CD8-positive, alpha-beta memory T cell (primary cell): ENCODE measurements at regions not wholly inside any gene's neighbourhood (a gene's known extent, or its start where the extent isn't known, plus 50 kb on each side); places are given as distances from the start of the nearest gene placed in this dataset.
"Not testable (repeated sequence)": the region's sequence is repeated elsewhere in the genome, so short reads cannot be mapped to it uniquely, and the experiment has no call there.

ENCODE experiments used
- CTCF ChIA-PET: fragments of 350-600 bp; sonication (Branson Sonifier 250); formaldehyde crosslinking; loops from one replicate; lab custom pipeline; 2021; ENCODE audit warnings: antibody characterized with exemption; lab: Charles Lee
- POLR2A ChIA-PET: fragments of 350-600 bp; sonication (Branson Sonifier 250); formaldehyde crosslinking; loops from one replicate; lab custom pipeline; 2021; ENCODE audit warnings: antibody characterized with exemption; lab: Charles Lee
- DNase-seq, 5 donors: peaks; one replicate each; pipeline versions ENCODE4 v3.0.0 to v3.0.0-alpha.2; 2020 to 2022; ENCODE audit warnings: mixed read lengths in 1 of 5
- H3K27ac ChIP-seq: one replicate; pipeline ENCODE4 v1.7.0; 2013; ENCODE audit warnings: low read depth, mild to moderate bottlenecking, low read length, moderate library complexity
- H3K27me3 ChIP-seq: 2 replicates; pipeline ENCODE4 v1.7.0; 2013; ENCODE audit warnings: low read length, mild to moderate bottlenecking; ENCODE audit not compliant: insufficient read depth, poor library complexity, severe bottlenecking
- H3K36me3 ChIP-seq: 2 replicates; pipeline ENCODE4 v1.7.0; 2013; ENCODE audit warnings: mild to moderate bottlenecking, low read length, moderate library complexity; ENCODE audit not compliant: insufficient read depth
- H3K4me1 ChIP-seq: 2 replicates; pipeline ENCODE4 v1.7.0; 2013; ENCODE audit warnings: mild to moderate bottlenecking, low read length, moderate library complexity; ENCODE audit not compliant: insufficient read depth
- H3K4me3 ChIP-seq: 2 replicates; pipeline ENCODE4 v1.7.0; 2013; ENCODE audit warnings: mild to moderate bottlenecking, low read length
- H3K9me3 ChIP-seq: 2 replicates; pipeline ENCODE4 v1.7.0; 2013; ENCODE audit warnings: mild to moderate bottlenecking, low read length
- H3K27ac Mint-ChIP-seq, 8 donors: one replicate each; pipeline ENCODE4 v1.8.0; 2020 to 2021; ENCODE audit warnings: mixed read lengths in 8 of 8, mild to moderate bottlenecking in 6 of 8, inconsistent platforms in 3 of 8, moderate library complexity in 3 of 8
- H3K27me3 Mint-ChIP-seq, 2 donors: one replicate each; pipeline ENCODE4 v1.8.0; 2020 to 2021; ENCODE audit warnings: mixed read lengths in 2 of 2, mild to moderate bottlenecking in 1 of 2, moderate library complexity in 1 of 2
- H3K36me3 Mint-ChIP-seq, 3 donors: one replicate each; pipeline ENCODE4 v1.8.0; 2020 to 2021; ENCODE audit warnings: mixed read lengths in 3 of 3, inconsistent platforms in 1 of 3, mild to moderate bottlenecking in 1 of 3
- H3K4me1 Mint-ChIP-seq, 3 donors: one replicate each; pipeline ENCODE4 v1.8.0; 2020 to 2021; ENCODE audit warnings: mixed read lengths in 3 of 3, inconsistent platforms in 1 of 3, mild to moderate bottlenecking in 1 of 3
- H3K4me3 Mint-ChIP-seq, 7 donors: one replicate each; pipeline ENCODE4 v1.8.0; 2020 to 2021; ENCODE audit warnings: mixed read lengths in 7 of 7, mild to moderate bottlenecking in 6 of 7, moderate library complexity in 4 of 7, inconsistent platforms in 2 of 7
- H3K9me3 Mint-ChIP-seq, 5 donors: one replicate each; pipeline ENCODE4 v1.8.0; 2020 to 2022; ENCODE audit warnings: mixed read lengths in 5 of 5, mild to moderate bottlenecking in 3 of 5, moderate library complexity in 2 of 5, inconsistent platforms in 1 of 5

- Mint-ChIP-seq H3K27ac (no peak overlapping the region), H3K36me3 (no peaks in the 10 kb centered on the region), H3K27me3 (no peaks in the 10 kb centered on the region), H3K4me1 (no peaks in the 10 kb centered on the region), H3K9me3 (peaks cover 0 to 20% (median 5%) of the 10 kb centered on the region in 5 donors), H3K4me3 (no peak overlapping the region)
- ChIA-PET CTCF (no interaction called here), POLR2A (no interaction called here)
- Histone ChIP-seq H3K27ac (no peak overlapping the region), H3K4me1 (no peaks in the 10 kb centered on the region), H3K9me3 (no peaks in the 10 kb centered on the region), H3K4me3 (no peak overlapping the region), H3K36me3 (no peaks in the 10 kb centered on the region), H3K27me3 (no peaks in the 10 kb centered on the region)
- no peak for DNase-seq
These were observed 645.2 kb upstream of the COX7C start for GRCh38 chr5:85972539-85972938.

GRCh38 chr5:85985167-85985566 lies 632.6 kb upstream of the COX7C start:
- Mint-ChIP-seq H3K27me3 (no peaks in the 10 kb centered on the region), H3K4me1 (no peaks in the 10 kb centered on the region), H3K4me3 (no peak overlapping the region), H3K36me3 (no peaks in the 10 kb centered on the region), H3K9me3 (peaks cover 0 to 20% (median 6%) of the 10 kb centered on the region in 5 donors), H3K27ac (no peak overlapping the region)
- Histone ChIP-seq H3K27ac (no peak overlapping the region), H3K36me3 (no peaks in the 10 kb centered on the region), H3K4me3 (no peak overlapping the region), H3K27me3 (no peaks in the 10 kb centered on the region), H3K4me1 (no peaks in the 10 kb centered on the region), H3K9me3 (no peaks in the 10 kb centered on the region)
- DNase-seq = no peak
- ChIA-PET CTCF (no interaction called here), POLR2A (no interaction called here)

- Histone ChIP-seq H3K4me1 (no peaks in the 10 kb centered on the region), H3K27ac (no peak overlapping the region), H3K4me3 (no peak overlapping the region), H3K9me3 (no peaks in the 10 kb centered on the region), H3K27me3 (no peaks in the 10 kb centered on the region), H3K36me3 (no peaks in the 10 kb centered on the region)
- no peak overlapping the region for H3K27ac Mint-ChIP-seq
- no peak overlapping the region for H3K4me3 Mint-ChIP-seq
- no peak for DNase-seq
- no peaks in the 10 kb centered on the region for H3K27me3 Mint-ChIP-seq
- H3K4me1 Mint-ChIP-seq = no peaks in the 10 kb centered on the region
- H3K9me3 Mint-ChIP-seq = peaks cover 0 to 27% (median 10%) of the 10 kb centered on the region in 5 donors
- H3K36me3 Mint-ChIP-seq = no peaks in the 10 kb centered on the region
- ChIA-PET POLR2A (no interaction called here), CTCF (no interaction called here)
These were observed 626.7 kb upstream of the COX7C start for GRCh38 chr5:85990998-85991397.

GRCh38 chr5:85994653-85995052 lies 623.1 kb upstream of the COX7C start:
- H3K9me3 ChIP-seq, H3K4me1 ChIP-seq, H3K4me1 Mint-ChIP-seq, H3K27me3 ChIP-seq, H3K36me3 ChIP-seq, H3K27ac ChIP-seq, CTCF ChIA-PET, H3K27ac Mint-ChIP-seq, H3K4me3 ChIP-seq, POLR2A ChIA-PET, H3K27me3 Mint-ChIP-seq, DNase-seq, H3K36me3 Mint-ChIP-seq, H3K4me3 Mint-ChIP-seq: not testable (repeated sequence)
- H3K9me3 Mint-ChIP-seq = peaks cover 0 to 29% (median 11%) of the 10 kb centered on the region in 5 donors

GRCh38 chr5:85998656-85999055 lies 619.1 kb upstream of the COX7C start:
- no peak for DNase-seq
- ChIA-PET POLR2A (interaction anchor here (0.7 kb wide), 1 partner anchor 267 kb away, joined by 14 read pairs; no protein-coding TSS in a partner anchor), CTCF (no interaction called here)
- H3K27me3 Mint-ChIP-seq = no peaks in the 10 kb centered on the region
- H3K27me3 ChIP-seq = no peaks in the 10 kb centered on the region
- H3K4me1 ChIP-seq = no peaks in the 10 kb centered on the region
- H3K9me3 ChIP-seq = no peaks in the 10 kb centered on the region
- no peak overlapping the region for H3K27ac ChIP-seq
- H3K4me3 Mint-ChIP-seq = no peak overlapping the region
- H3K36me3 ChIP-seq = no peaks in the 10 kb centered on the region
- H3K36me3 Mint-ChIP-seq = peaks cover 0 to 1% (median 0%) of the 10 kb centered on the region in 3 donors
- peaks cover 0 to 19% (median 7%) of the 10 kb centered on the region in 5 donors for H3K9me3 Mint-ChIP-seq
- no peak overlapping the region for H3K4me3 ChIP-seq
- H3K27ac Mint-ChIP-seq = no peak overlapping the region
- no peaks in the 10 kb centered on the region for H3K4me1 Mint-ChIP-seq

GRCh38 chr5:86008293-86008692 lies 609.4 kb upstream of the COX7C start:
- CTCF ChIA-PET = no interaction called here
- no peaks in the 10 kb centered on the region for H3K4me1 Mint-ChIP-seq
- Histone ChIP-seq H3K27ac (no peak overlapping the region), H3K36me3 (no peaks in the 10 kb centered on the region), H3K9me3 (no peaks in the 10 kb centered on the region), H3K4me3 (no peak overlapping the region), H3K27me3 (no peaks in the 10 kb centered on the region), H3K4me1 (no peaks in the 10 kb centered on the region)
- H3K27me3 Mint-ChIP-seq = no peaks in the 10 kb centered on the region
- POLR2A ChIA-PET = no interaction called here
- H3K27ac Mint-ChIP-seq = no peak overlapping the region
- H3K36me3 Mint-ChIP-seq = peaks cover 0 to 6% (median 0%) of the 10 kb centered on the region in 3 donors
- H3K9me3 Mint-ChIP-seq = peaks cover 2 to 25% (median 12%) of the 10 kb centered on the region in 5 donors
- no peak overlapping the region for H3K4me3 Mint-ChIP-seq
- DNase-seq = no peak

GRCh38 chr5:86008704-86009103 lies 609.0 kb upstream of the COX7C start:
- POLR2A ChIA-PET = no interaction called here
- no peaks in the 10 kb centered on the region for H3K4me1 Mint-ChIP-seq
- H3K27ac Mint-ChIP-seq = no peak overlapping the region

GRCh38 chr5:86011937-86012336 lies 605.8 kb upstream of the COX7C start:
- H3K4me1 ChIP-seq = no peaks in the 10 kb centered on the region
- H3K9me3 Mint-ChIP-seq = peaks cover 5 to 23% (median 12%) of the 10 kb centered on the region in 5 donors
- CTCF ChIA-PET = no interaction called here
- H3K27ac ChIP-seq = no peak overlapping the region
- POLR2A ChIA-PET = no interaction called here
- no peak overlapping the region for H3K4me3 ChIP-seq
- no peak overlapping the region for H3K4me3 Mint-ChIP-seq
- no peak overlapping the region for H3K27ac Mint-ChIP-seq
- H3K36me3 Mint-ChIP-seq = peaks cover 0 to 6% (median 0%) of the 10 kb centered on the region in 3 donors
- no peaks in the 10 kb centered on the region for H3K9me3 ChIP-seq
- no peaks in the 10 kb centered on the region for H3K27me3 ChIP-seq
- no peaks in the 10 kb centered on the region for H3K27me3 Mint-ChIP-seq
- H3K36me3 ChIP-seq = no peaks in the 10 kb centered on the region
- H3K4me1 Mint-ChIP-seq = no peaks in the 10 kb centered on the region
- no peak for DNase-seq

More at GRCh38 chr5:86008704-86009103, 609.0 kb upstream of the COX7C start:
- H3K27me3 Mint-ChIP-seq = no peaks in the 10 kb centered on the region
- Histone ChIP-seq H3K36me3 (no peaks in the 10 kb centered on the region), H3K9me3 (no peaks in the 10 kb centered on the region), H3K4me1 (no peaks in the 10 kb centered on the region), H3K4me3 (no peak overlapping the region), H3K27ac (no peak overlapping the region), H3K27me3 (no peaks in the 10 kb centered on the region)
- peaks cover 0 to 6% (median 0%) of the 10 kb centered on the region in 3 donors for H3K36me3 Mint-ChIP-seq
- CTCF ChIA-PET = no interaction called here
- peaks cover 2 to 25% (median 12%) of the 10 kb centered on the region in 5 donors for H3K9me3 Mint-ChIP-seq
- DNase-seq = no peak
- no peak overlapping the region for H3K4me3 Mint-ChIP-seq

- no peak overlapping the region for H3K4me3 ChIP-seq
- DNase-seq = no peak
- Mint-ChIP-seq H3K27ac (no peak overlapping the region), H3K4me1 (no peaks in the 10 kb centered on the region), H3K36me3 (no peaks in the 10 kb centered on the region), H3K4me3 (no peak overlapping the region), H3K9me3 (peaks cover 0 to 19% (median 6%) of the 10 kb centered on the region in 5 donors), H3K27me3 (peaks cover 0 to 1% of the 10 kb centered on the region in 2 donors)
- ChIA-PET POLR2A (no interaction called here), CTCF (no interaction called here)
- no peak overlapping the region for H3K27ac ChIP-seq
- H3K36me3 ChIP-seq = no peaks in the 10 kb centered on the region
- no peaks in the 10 kb centered on the region for H3K4me1 ChIP-seq
- H3K27me3 ChIP-seq = no peaks in the 10 kb centered on the region
- H3K9me3 ChIP-seq = no peaks in the 10 kb centered on the region
These were observed 588.4 kb upstream of the COX7C start for GRCh38 chr5:86029308-86029707.
